GM18502 (cell line): ENCODE measurements at regions not wholly inside any gene's neighbourhood (a gene's known extent, or its start where the extent isn't known, plus 50 kb on each side); places are given as distances from the start of the nearest gene placed in this dataset.

ENCODE experiments used
- ATAC-seq: cut with Tn5 transposase; IDR thresholded peaks from one replicate; pipeline ENCODE4 v1.9.1; 2021; ENCODE audit warnings: mild to moderate bottlenecking; ENCODE audit not compliant: unreplicated experiment, poor library complexity

- peak; percentile 69 for ATAC-seq
Observed at GRCh38 chr10:4121502-4122380, 336.7 kb upstream of the KLF6 start.

DNA sequence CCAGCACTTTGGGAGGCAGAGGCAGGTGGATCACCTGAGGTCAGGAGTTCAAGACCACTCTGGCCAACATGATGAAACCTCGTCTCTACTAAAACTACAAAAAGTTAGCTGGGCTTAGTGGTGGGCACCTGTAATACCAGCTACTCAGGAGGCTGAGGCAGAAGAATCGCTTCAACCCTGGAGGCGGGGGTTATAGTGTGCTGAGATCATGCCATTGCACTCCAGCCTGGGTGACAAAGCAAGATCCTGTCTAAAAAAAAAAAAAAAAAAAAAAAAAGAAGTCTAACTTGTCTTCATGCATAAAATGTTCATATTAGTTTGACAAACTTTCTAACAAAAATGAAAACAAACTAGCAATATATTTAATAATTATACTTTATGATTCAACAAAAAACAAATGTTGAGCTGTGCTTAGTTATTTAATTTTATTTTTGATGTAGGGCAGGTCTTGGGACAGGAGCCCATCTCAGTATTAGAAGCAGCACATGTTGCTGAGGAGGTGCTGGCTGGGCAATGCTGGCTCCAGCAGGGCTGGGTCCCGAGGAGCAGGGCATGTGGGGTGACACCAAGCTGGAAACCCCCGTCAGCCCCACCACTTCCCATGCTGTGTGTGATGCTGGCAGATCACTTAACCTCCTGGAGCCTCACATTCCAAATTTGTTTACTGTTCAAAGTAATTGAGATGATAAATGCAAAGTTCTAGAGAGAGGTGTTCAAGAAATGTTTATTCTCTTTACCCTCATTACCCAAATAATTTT is 335.3 kb upstream of the KLF6 start:
- ATAC-seq: no peak

GRCh38 chr10:4119107-4119506 is 334.1 kb upstream of the KLF6 start:
- no peak for ATAC-seq

DNA sequence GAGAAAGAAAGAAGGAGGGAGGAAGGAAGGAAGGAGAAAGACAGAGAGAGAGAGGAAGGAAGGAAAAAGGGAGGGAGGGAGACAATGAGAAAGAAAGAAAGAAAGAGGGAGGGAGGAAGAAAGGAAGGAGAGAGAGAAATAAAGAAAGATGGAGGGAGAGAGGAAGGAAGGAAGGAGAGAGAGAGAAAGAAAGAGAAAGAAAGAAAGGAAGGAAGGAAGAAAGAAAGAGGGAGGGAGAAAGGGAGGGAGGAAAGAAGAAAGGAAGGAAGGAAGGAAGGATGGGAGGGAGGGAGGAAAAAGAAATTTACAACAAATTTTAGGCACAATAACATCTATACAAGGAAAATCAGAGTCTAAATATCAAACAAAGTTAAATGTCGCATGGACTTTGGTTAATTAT is 332.6 kb upstream of the KLF6 start:
- no peak for ATAC-seq

DNA sequence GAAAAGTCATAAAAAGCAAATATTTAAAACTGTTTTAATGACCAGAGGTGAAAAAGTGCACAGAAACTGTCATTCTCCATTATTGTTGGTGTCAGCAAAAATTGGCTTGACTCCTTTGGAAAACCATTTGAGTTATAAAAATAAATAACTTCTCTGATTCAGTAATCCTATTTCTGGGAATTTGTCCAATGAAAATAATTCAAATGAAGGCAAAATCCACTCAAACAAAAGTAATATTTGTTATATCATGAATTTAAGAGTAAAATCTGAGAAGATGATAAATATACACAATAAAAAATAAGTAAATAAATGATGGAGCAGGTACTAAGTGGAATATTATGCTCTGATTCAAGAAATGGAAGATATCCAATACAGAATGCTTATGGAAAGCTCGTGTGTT is 326.6 kb upstream of the KLF6 start:
- no peak for ATAC-seq

GRCh38 chr10:4109469-4109868 is 324.5 kb upstream of the KLF6 start:
- no peak for ATAC-seq

DNA sequence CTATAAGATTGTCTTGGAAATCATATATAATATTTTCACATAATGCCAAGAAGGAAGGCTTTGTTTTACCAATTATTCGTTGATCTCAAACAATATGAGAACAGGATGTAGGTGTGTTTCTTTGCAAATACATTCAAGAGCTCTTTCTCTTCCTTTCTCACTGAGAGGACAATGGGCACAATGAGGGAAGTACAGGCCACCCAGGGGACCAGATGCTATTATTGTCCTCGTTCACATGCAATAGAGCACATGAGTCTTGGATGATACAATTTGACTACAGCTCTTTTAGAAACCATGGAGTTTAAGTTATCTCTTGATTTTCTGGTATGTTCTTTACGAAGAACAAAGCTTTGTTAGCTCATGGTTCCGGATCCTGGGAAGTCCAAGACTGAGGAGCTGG is 323.7 kb upstream of the KLF6 start:
- ATAC-seq: no peak

DNA sequence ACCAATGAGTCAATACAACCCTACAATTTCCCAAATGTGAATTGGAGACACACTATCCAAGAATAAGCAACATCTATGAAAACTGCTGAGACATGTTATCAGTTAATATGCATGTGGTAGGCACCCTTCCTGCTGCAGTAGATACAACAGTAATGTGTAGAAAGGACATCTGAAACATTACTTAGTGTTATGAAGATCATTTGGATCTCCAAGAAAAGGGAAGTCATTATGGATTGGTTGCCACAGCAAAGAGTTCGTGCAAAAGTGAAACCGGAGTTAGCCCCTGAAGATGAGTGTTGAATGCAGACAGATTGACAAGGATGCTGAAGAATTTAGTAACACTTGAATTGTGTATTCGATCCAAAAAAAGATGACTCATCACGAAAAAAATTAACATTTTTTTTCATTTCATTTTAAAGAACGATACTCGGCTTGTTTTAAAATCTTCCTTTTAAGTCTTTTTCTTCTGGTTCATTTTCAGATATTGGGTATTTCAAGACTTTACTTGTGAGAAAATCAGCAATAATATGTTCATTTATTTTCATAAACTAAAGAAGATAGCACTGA is 322.4 kb upstream of the KLF6 start:
- no peak for ATAC-seq

GRCh38 chr10:4103603-4104002 is 318.6 kb upstream of the KLF6 start:
- no peak for ATAC-seq

GRCh38 chr10:4102802-4103344 is 317.9 kb upstream of the KLF6 start:
- no peak for ATAC-seq

GRCh38 chr10:4101918-4102654 is 317.1 kb upstream of the KLF6 start:
- ATAC-seq: no peak

DNA sequence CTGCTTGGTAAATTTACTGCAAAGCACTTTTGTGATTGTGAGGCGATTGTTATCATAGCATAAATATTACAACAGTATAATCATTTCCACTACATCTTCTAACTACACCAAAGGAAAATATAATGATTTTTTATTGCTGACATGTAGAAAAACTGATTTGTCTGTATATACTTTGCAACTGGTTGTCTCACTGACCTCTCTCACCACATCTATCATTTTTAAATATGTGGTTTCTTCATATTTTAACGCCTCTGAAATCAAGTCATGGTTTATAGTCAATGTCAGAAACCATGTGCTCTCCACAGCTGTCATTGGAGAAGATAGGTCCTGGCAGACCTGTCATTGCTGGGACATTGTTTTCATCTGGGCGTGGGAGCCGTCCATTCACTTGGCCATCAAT is 315.4 kb upstream of the KLF6 start:
- no peak for ATAC-seq

GRCh38 chr10:4099202-4099601 is 314.2 kb upstream of the KLF6 start:
- no peak for ATAC-seq

DNA sequence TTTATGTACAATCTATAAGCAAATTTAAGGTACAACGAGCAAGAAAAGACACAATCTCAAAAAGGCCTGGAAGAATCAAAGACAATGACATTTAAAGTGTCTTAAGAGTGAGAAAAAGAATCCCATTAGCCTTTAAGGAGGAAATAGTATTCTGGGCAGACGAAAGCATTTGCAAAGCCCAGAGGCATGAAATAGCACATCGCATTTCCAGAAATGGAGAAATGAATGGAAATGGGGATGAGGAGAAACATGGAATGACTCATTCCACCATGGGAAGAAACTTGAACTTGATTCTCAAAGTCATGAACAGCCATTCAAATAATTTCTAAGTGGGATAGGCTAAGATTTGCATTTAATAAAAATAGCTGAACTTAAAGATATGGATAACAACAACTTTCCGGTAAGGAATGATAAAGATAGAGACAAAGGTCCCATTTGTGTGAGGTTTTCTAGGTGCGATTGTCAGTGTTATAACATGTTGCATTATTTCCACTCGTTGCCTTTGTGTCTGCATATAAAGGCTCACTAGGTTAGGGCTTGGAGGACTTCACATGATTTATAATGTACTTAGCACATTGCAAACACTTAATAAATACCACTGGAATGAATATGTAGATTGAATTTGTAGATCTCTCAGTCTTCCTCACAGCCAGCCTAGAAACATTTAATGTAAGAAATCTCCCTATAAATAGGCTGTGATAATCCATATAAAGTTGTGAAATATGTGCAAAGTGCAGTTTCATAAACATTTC is 310.3 kb upstream of the KLF6 start:
- ATAC-seq: no peak

DNA sequence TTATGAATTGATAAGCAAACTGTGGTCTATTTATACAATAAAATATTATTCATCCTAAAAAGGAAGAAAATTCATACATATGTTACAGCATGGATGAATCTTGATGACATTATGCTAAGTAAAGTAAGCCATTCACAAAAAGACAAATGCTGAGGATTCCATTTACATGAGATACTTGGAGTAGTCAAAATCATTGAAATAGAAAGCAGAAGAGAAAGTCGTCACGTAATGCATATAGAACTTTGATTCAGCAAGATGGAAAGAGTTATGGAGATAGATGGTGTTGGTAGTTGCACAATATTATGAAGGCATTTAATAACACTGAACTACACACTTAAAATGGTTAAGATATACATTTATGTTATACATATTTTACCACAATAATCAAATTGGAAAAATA is 309.7 kb upstream of the KLF6 start:
- ATAC-seq: no peak

GRCh38 chr10:4093438-4093837 is 308.4 kb upstream of the KLF6 start:
- no peak for ATAC-seq

GRCh38 chr10:4088354-4089066 is 303.5 kb upstream of the KLF6 start:
- no peak for ATAC-seq

DNA sequence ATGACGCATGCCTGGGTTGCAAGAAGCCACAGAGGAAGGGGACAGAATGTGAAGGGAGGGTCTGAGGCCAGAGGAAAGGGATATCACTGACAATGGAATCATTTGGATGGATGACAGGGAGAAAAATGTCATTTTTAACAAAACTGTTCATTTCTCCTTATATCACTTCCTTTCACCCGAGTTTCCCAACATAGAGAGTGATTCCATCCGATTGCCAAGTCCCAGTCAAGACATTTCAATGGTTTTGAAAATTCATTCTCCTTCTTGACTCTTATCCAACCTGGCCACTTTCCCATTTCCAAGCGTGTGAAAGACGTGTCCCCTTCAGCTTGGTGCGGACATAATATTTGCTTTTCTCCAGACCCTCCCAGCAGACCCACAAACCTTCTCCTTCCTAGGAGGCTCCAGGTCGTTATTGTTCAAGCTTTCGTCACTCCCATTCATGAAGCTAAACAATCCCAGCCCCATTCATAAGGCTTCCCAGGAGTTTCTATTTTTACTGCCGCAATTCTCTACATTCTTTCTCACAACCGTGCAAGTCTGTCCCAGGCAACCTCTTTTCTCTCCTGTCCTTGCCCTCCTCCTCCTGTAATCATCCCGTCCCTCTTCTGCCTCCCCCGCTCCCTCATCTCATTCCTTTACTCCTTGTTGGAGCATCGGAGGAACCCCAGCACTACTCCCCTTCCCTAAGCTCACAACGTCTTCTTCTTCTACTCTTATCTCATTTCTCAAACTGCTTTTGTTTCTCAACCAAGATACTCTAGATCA is 301.3 kb upstream of the KLF6 start:
- ATAC-seq: no peak
